Esophagus muscularis mucosa (tissue), 3 donors: ENCODE measurements at regions not wholly inside any gene's neighbourhood (a gene's known extent, or its start where the extent isn't known, plus 50 kb on each side); places are given as distances from the start of the nearest gene placed in this dataset.

Source experiments
- CTCF ChIP-seq, 3 experiments: fragments of 200-600 bp in 2 of 3; fragments of 450-650 bp in 1 of 3; sonication (generic) in 2 of 3; IDR thresholded peaks; one replicate each; pipeline ENCODE4 v1.5.1; 2017 to 2019; ENCODE audit warnings: antibody characterized with exemption in 3 of 3, mild to moderate bottlenecking in 2 of 3, moderate library complexity in 1 of 3
- POLR2A ChIP-seq: fragments of 450-650 bp; IDR thresholded peaks from one replicate; pipeline ENCODE4 v1.6.1; 2017; ENCODE audit warnings: antibody characterized with exemption, moderate library complexity, mild to moderate bottlenecking, low read depth

- TF ChIP-seq CTCF (IDR thresholded peaks at IDR 0.05), result no peak
- no peak for TF ChIP-seq POLR2A
These were observed 112.5 kb downstream of the FAM50B start for GRCh38 chr6:3961581-3962215.
